Upper lobe of left lung (tissue), 6 donors: ENCODE measurements at regions not wholly inside any gene's neighbourhood (a gene's known extent, or its start where the extent isn't known, plus 50 kb on each side); places are given as distances from the start of the nearest gene placed in this dataset.

Source experiments
- ATAC-seq, 2 donors: fragments of 200-7000 bp; cut with Tn5 transposase; one replicate each; pipeline ENCODE4 v1.9.1; 2022; ENCODE audit warnings: mild to moderate bottlenecking in 2 of 2, moderate library complexity in 2 of 2; ENCODE audit not compliant: low FRiP score in 2 of 2
- DNase-seq, 2 donors: peaks; one replicate each; pipeline ENCODE4 v3.0.0-alpha.2; 2019 to 2020
- H3K27ac ChIP-seq, 4 donors: fragments of 200-600 bp; sonication (generic); one replicate each; pipeline ENCODE4 v1.5.1; 2016 to 2019
- H3K27me3 ChIP-seq, 4 donors: fragments of 200-600 bp; sonication (generic); one replicate each; pipeline ENCODE4 v1.5.1; 2017 to 2019
- H3K36me3 ChIP-seq, 4 donors: fragments of 200-600 bp; sonication (generic); one replicate each; pipeline ENCODE4 v1.5.1; 2016 to 2019
- H3K4me1 ChIP-seq, 4 donors: fragments of 200-600 bp; sonication (generic); one replicate each; pipeline ENCODE4 v1.5.1; 2018 to 2019
- H3K4me3 ChIP-seq, 4 donors: fragments of 200-600 bp; sonication (generic); one replicate each; pipeline ENCODE4 v1.5.1; 2017 to 2019; ENCODE audit warnings: mild to moderate bottlenecking in 2 of 4, moderate library complexity in 1 of 4
- H3K9me3 ChIP-seq, 4 donors: fragments of 200-600 bp; sonication (generic); one replicate each; pipeline ENCODE4 v1.5.1; 2018 to 2019
- EP300 ChIP-seq, 4 donors: sonication (generic); formaldehyde crosslinking; IDR thresholded peaks; one replicate each; pipeline ENCODE4 v1.5.1; 2017; ENCODE audit warnings: antibody characterized with exemption in 4 of 4, control low read depth in 2 of 4
- POLR2A ChIP-seq, 4 donors: fragments of 450-650 bp; IDR thresholded peaks; one replicate each; pipeline ENCODE4 v1.5.1; 2016 to 2017; ENCODE audit warnings: antibody characterized with exemption in 4 of 4, mild to moderate bottlenecking in 2 of 4
- POLR2AphosphoS5 ChIP-seq, 2 donors: sonication (generic); formaldehyde crosslinking; IDR thresholded peaks; one replicate each; pipeline ENCODE4 v1.5.1; 2017; ENCODE audit warnings: antibody characterized with exemption in 2 of 2
- WGBS, 2 donors: methylation state at CpG; one replicate each; pipeline ENCODE4 v1.1.5; 2017 to 2018; 5-methylcytosine and 5-hydroxymethylcytosine counted together
- TF ChIP-seq, protein P1 (sequence below), 6 experiments: fragments of 450-650 bp in 4 of 6; fragments of 200-600 bp in 2 of 6; sonication (generic) in 2 of 6; IDR thresholded peaks; one replicate each; pipeline ENCODE4 v1.5.1; 2016 to 2019; ENCODE audit warnings: antibody characterized with exemption in 6 of 6
- donor health status: DM: no; HTN: no; CAD: no; lungs with moderate emphysema.
- donor health status: DM: no; HTN: yes; CAD: no; lungs with severe emphysema.

DNA sequence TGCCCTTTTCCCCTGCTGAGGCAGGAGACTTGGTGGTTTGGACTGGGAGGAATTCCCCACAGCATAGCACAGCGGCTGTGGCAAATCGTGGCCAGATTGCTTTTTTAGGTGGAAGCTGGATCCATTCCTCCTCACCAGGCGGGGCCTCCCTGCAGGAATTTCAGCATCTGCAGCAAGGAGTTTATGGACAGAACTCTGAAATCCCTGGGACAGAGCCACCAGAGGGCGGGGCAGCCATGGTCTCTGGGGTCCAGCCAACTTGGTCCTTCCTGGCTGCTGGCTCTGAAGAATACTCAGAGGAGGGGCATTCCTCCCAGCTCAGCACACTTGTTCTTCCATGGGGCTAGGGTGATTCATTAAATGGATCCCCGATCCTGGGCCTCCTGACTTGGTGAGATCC lies 794.3 kb downstream of the SH3BGRL start:
- ATAC-seq (peak in 1 of 2 donors; percentile 40), DNase-seq (no peak)
- Histone ChIP-seq H3K36me3 (no peaks in the 10 kb centered on the region), H3K9me3 (peaks cover 0 to 9% (median 0%) of the 10 kb centered on the region in 4 donors), H3K4me1 (no peaks in the 10 kb centered on the region), H3K27me3 (no peaks in the 10 kb centered on the region), H3K4me3 (no peak overlapping the region), H3K27ac (no peak overlapping the region)
- 80% methylated on average over 5 of the region's 5 CpGs; no CpG with 5 or more reads in 1 of the 2 donors for WGBS, 2 donors
- TF ChIP-seq POLR2AphosphoS5 (IDR thresholded peaks at IDR 0.05) (no peak), EP300 (IDR thresholded peaks at IDR 0.05) (no peak), POLR2A (IDR thresholded peaks at IDR 0.05) (no peak)
- TF ChIP-seq, protein P1, sequence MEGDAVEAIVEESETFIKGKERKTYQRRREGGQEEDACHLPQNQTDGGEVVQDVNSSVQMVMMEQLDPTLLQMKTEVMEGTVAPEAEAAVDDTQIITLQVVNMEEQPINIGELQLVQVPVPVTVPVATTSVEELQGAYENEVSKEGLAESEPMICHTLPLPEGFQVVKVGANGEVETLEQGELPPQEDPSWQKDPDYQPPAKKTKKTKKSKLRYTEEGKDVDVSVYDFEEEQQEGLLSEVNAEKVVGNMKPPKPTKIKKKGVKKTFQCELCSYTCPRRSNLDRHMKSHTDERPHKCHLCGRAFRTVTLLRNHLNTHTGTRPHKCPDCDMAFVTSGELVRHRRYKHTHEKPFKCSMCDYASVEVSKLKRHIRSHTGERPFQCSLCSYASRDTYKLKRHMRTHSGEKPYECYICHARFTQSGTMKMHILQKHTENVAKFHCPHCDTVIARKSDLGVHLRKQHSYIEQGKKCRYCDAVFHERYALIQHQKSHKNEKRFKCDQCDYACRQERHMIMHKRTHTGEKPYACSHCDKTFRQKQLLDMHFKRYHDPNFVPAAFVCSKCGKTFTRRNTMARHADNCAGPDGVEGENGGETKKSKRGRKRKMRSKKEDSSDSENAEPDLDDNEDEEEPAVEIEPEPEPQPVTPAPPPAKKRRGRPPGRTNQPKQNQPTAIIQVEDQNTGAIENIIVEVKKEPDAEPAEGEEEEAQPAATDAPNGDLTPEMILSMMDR (IDR thresholded peaks at IDR 0.05): no peak

DNA sequence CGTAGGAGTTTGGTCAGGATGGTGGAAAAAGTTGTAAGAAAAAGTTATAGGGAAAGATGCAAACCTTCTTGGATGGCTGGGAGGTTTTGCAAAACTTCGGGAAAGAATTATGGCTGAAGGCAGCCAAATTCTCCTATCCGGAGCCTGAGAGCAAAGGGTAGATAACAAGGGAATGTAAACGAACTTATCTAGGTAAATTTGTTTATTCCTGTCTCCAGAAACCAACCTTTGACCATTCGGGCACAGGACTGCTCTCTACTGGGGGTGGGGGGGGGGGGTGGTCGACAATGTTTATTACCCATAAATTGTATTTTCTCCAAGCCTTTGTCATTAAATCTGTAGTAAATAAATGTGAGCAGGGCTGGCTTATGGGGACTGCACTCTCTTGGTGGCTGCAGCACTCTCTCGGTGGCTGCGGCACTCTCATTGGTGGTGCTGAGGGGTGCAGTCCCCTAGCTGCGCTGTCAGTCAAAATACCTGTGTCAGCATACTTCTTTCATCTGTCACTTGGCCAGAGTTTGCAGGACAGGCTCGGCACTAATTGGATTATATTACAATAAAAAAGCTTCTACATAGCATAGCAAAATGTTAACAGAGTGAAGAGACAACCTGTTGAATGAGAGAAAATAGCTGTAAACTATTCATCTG lies 827.8 kb downstream of the SH3BGRL start:
- Histone ChIP-seq H3K36me3 (no peaks in the 10 kb centered on the region), H3K4me1 (no peaks in the 10 kb centered on the region), H3K27me3 (no peaks in the 10 kb centered on the region), H3K27ac (no peak overlapping the region), H3K9me3 (peaks cover 0 to 6% (median 0%) of the 10 kb centered on the region in 4 donors), H3K4me3 (no peak overlapping the region)
- DNase-seq (no peak), ATAC-seq (no peak)
- TF ChIP-seq POLR2A (IDR thresholded peaks at IDR 0.05) (no peak), POLR2AphosphoS5 (IDR thresholded peaks at IDR 0.05) (no peak), EP300 (IDR thresholded peaks at IDR 0.05) (no peak)
- TF ChIP-seq, protein P1 (IDR thresholded peaks at IDR 0.05): no peak
- 62 to 71% methylated on average over 9 to 10 of the region's 10 CpGs for WGBS, 2 donors

- WGBS, 2 donors: 57 to 77% methylated on average over 1 of the region's 1 CpG
- no peak for ATAC-seq
- no peaks in the 10 kb centered on the region for H3K27me3 ChIP-seq
- no peak overlapping the region for H3K27ac ChIP-seq
- TF ChIP-seq POLR2A (IDR thresholded peaks at IDR 0.05) (no peak), EP300 (IDR thresholded peaks at IDR 0.05) (no peak), POLR2AphosphoS5 (IDR thresholded peaks at IDR 0.05) (no peak)
- no peaks in the 10 kb centered on the region for H3K36me3 ChIP-seq
- H3K4me3 ChIP-seq: no peak overlapping the region
- DNase-seq: no peak
- no peaks in the 10 kb centered on the region for H3K4me1 ChIP-seq
- peaks cover 0 to 6% (median 0%) of the 10 kb centered on the region in 4 donors for H3K9me3 ChIP-seq
These were observed 829.3 kb downstream of the SH3BGRL start for GRCh38 chrX:82031250-82031649.

DNA sequence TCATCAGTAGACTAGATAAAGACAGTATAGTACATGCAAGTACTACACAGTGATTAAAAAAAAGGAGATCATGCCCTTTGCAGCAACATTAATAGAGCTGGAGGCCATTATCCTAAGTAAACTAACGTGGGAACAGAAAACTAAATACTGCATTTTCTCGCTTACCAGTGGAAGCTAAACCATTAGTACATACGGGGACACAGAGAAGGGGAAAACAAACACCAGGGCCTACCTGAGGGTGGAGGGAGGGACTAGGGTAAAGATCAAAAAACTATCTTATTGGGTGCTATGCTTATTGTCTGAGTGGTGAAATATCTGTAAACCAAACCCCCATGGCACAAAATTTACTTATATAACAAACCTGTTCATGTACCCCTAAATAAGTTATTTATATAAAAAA lies 836.9 kb downstream of the SH3BGRL start:
- no peaks in the 10 kb centered on the region for H3K4me1 ChIP-seq
- no peak overlapping the region for H3K4me3 ChIP-seq
- DNase-seq (no peak), ATAC-seq (no peak)
- TF ChIP-seq POLR2A (IDR thresholded peaks at IDR 0.05) (no peak), EP300 (IDR thresholded peaks at IDR 0.05) (no peak), POLR2AphosphoS5 (IDR thresholded peaks at IDR 0.05) (no peak)
- TF ChIP-seq, protein P1 (IDR thresholded peaks at IDR 0.05): no peak
- H3K27me3 ChIP-seq: no peaks in the 10 kb centered on the region
- no peak overlapping the region for H3K27ac ChIP-seq
- 72 to 82% methylated on average over 3 of the region's 3 CpGs for WGBS, 2 donors
- peaks cover 0 to 8% (median 0%) of the 10 kb centered on the region in 4 donors for H3K9me3 ChIP-seq
- H3K36me3 ChIP-seq: no peaks in the 10 kb centered on the region

- H3K36me3 ChIP-seq: no peaks in the 10 kb centered on the region
- H3K4me1 ChIP-seq: no peaks in the 10 kb centered on the region
- no peaks in the 10 kb centered on the region for H3K27me3 ChIP-seq
- no peak for ATAC-seq
- DNase-seq: no peak
- no peak overlapping the region for H3K27ac ChIP-seq
- H3K9me3 ChIP-seq: peaks cover 0 to 8% (median 0%) of the 10 kb centered on the region in 4 donors
- TF ChIP-seq, protein P1 (IDR thresholded peaks at IDR 0.05): no peak
- TF ChIP-seq POLR2A (IDR thresholded peaks at IDR 0.05) (no peak), EP300 (IDR thresholded peaks at IDR 0.05) (no peak), POLR2AphosphoS5 (IDR thresholded peaks at IDR 0.05) (no peak)
- 72 to 74% methylated on average over 3 of the region's 3 CpGs for WGBS, 2 donors
- H3K4me3 ChIP-seq: no peak overlapping the region
These were observed 839.1 kb downstream of the SH3BGRL start for GRCh38 chrX:82041034-82041433.
